ENCODE measurements at regions not wholly inside any gene's neighbourhood (a gene's known extent, or its start where the extent isn't known, plus 50 kb on each side); places are given as distances from the start of the nearest gene placed in this dataset.
"Not testable (repeated sequence)": the region's sequence is repeated elsewhere in the genome, so short reads cannot be mapped to it uniquely, and the experiment has no call there.

- DNase-seq (ENCODE audit: low read depth) = no peak
Observed at GRCh38 chr4:101670370-101670769, 120.2 kb upstream of the BANK1 start.

- DNase-seq (ENCODE audit: low read depth) = no peak
Observed at GRCh38 chr4:101669832-101670188, 120.7 kb upstream of the BANK1 start.

GRCh38 chr4:101669138-101669831 lies 121.2 kb upstream of the BANK1 start:
- DNase-seq (ENCODE audit: low read depth) = no peak

- DNase-seq (ENCODE audit: low read depth) = no peak
Observed at GRCh38 chr4:101667348-101667747, 123.2 kb upstream of the BANK1 start.

- no peak for DNase-seq (ENCODE audit: low read depth)
Observed at GRCh38 chr4:101660607-101661006, 129.9 kb upstream of the BANK1 start.

- no peak for DNase-seq (ENCODE audit: low read depth)
Observed at GRCh38 chr4:101655857-101656256, 134.7 kb upstream of the BANK1 start.

- DNase-seq (ENCODE audit: low read depth) = no peak
Observed at GRCh38 chr4:101655005-101655404, 135.5 kb upstream of the BANK1 start.

GRCh38 chr4:101651778-101652177 lies 138.8 kb upstream of the BANK1 start:
- DNase-seq (ENCODE audit: low read depth) = no peak

- no peak for DNase-seq (ENCODE audit: low read depth)
Observed at GRCh38 chr4:101649790-101650515, 140.6 kb upstream of the BANK1 start.

GRCh38 chr4:101647710-101648034 lies 142.9 kb upstream of the BANK1 start:
- DNase-seq (ENCODE audit: low read depth) = no peak

GRCh38 chr4:101644516-101644915 lies 146.0 kb upstream of the BANK1 start:
- DNase-seq (ENCODE audit: low read depth) = no peak

- no peak for DNase-seq (ENCODE audit: low read depth)
Observed at GRCh38 chr4:101643186-101643837, 147.2 kb upstream of the BANK1 start.

- not testable (repeated sequence) for DNase-seq (ENCODE audit: low read depth)
Observed at GRCh38 chr4:101632766-101633165, 157.8 kb upstream of the BANK1 start.

- no peak for DNase-seq (ENCODE audit: low read depth)
Observed at GRCh38 chr4:101630319-101630986, 160.1 kb upstream of the BANK1 start.

GRCh38 chr4:101621120-101621519 lies 169.4 kb upstream of the BANK1 start:
- no peak for DNase-seq (ENCODE audit: low read depth)

GRCh38 chr4:101615652-101616051 lies 174.9 kb upstream of the BANK1 start:
- no peak for DNase-seq (ENCODE audit: low read depth)

GRCh38 chr4:101606989-101607388 lies 183.5 kb upstream of the BANK1 start:
- DNase-seq (ENCODE audit: low read depth) = not testable (repeated sequence)

- no peak for DNase-seq (ENCODE audit: low read depth)
Observed at GRCh38 chr4:101604976-101605375, 185.6 kb upstream of the BANK1 start.

- DNase-seq (ENCODE audit: low read depth) = no peak
Observed at GRCh38 chr4:101600287-101600686, 190.2 kb upstream of the BANK1 start.

GRCh38 chr4:101599620-101600019 lies 190.9 kb upstream of the BANK1 start:
- no peak for DNase-seq (ENCODE audit: low read depth)

GRCh38 chr4:101596781-101597552 lies 193.6 kb upstream of the BANK1 start:
- DNase-seq (ENCODE audit: low read depth) = no peak

- no peak for DNase-seq (ENCODE audit: low read depth)
Observed at GRCh38 chr4:101594588-101594987, 195.9 kb upstream of the BANK1 start.
